LoVo (cell line): ENCODE measurements at regions not wholly inside any gene's neighbourhood (a gene's known extent, or its start where the extent isn't known, plus 50 kb on each side); places are given as distances from the start of the nearest gene placed in this dataset.
"Not testable (repeated sequence)": the region's sequence is repeated elsewhere in the genome, so short reads cannot be mapped to it uniquely, and the experiment has no call there.

Experiments
- DNase-seq: peaks from one replicate; pipeline ENCODE4 v3.0.0-alpha.2; 2016; ENCODE audit warnings: low spot score

DNA sequence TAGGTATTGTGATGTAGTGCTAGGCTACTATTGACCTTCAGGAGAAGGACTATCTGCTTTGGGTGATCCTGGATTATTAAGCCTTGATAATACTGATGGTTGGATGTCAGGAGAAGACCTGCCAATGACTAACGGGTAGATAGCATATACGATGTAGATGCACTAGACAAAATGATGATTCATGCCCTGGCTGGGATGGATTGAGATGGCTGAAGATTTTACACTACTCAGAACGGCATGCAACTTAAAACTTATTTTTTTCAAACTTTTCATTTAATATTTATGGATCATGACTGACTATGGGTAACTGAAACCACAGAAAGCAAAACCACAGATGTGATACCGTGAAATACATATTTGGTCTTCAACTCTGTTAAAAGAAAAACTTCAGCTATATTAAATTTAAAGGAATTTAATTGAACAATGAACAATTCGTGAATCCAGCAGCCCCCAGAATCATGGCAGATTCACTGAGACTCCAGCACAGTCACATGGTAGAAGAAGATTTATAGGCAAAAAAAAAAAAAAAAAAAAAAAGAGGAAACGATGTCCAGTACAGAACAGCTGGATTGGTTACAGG lies 124.6 kb upstream of the CDK13 start:
- DNase-seq = no peak

DNA sequence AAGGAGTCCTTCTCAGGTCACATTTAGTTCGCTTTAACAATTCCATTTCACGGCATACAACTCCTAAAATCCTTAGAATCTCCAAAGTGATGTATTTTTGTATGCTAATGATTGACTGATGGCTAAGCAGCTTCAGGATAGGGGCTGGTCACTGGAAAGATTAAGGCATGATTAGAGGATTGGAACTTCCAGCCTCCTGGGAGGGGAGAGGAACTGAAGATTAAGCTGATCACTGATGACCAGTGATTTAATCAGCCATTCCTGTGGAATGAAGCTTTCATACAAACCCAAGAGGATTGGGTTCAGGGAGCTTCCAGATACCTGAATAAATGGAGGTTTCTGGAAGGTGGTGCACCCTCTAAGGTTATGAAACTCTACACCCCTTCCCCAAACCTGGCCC lies 123.9 kb upstream of the CDK13 start:
- no peak for DNase-seq

DNA sequence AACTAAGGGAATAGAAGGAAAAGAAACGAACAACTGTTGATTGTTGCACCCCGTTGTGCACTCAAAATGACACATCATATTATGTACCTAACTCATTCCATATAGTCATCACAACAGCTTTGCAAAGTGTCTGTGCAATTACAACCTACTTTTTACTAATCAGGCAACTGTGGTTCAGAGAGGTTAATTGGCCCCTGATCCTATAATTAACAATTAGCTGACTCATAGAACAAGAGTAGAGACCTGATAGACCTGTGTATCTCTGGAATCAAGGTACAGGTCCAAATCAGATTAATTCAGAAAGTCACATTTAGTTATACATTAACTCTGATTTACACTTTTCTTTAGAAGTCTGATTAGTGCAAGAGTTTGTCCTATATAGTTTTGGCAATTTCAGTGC lies 122.5 kb upstream of the CDK13 start:
- DNase-seq = no peak

DNA sequence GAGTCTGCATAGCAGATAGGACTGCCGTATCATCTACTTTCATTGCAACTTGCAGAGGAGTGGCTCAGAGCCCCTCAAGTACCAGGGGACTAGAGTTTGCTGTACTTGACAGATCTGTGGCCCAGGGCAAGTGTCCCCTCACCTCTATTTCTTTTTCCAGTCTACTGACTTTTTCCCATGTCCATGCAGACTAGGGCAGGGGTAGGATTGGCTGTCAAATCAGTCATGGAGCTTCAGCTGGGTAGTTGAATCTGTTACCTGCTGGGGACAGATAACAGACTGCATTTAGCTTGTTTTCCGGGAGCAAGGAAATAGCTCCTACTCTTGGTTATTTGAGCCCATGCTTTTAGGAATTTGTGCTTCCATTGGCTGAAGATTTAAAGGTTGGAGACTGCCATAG lies 121.0 kb upstream of the CDK13 start:
- no peak for DNase-seq

DNA sequence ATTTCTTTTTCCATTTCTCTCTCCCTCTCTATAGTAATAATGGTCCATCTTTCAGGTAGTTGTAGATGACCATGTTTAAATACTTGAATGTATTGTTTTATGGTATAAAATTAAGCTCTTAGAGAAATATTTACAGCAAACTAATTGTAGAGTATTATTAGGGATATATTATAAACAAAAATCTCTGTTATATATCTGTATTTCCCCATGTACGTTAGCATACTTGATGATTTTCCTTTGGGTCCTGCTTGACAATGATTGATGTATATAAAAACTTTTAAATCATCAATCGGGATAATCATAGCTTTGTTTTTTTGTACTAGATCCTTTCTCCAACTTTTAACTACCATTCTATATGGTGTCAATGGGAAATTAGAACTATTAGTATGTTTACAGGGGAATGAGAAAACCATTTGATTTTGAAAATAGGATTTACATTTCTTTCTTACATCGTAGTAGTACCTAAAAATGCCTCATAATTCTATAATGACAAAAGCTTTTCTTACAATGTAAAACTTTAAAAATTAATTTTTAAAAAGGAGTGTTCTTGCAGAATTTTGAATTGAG lies 117.5 kb upstream of the CDK13 start:
- DNase-seq = no peak

DNA sequence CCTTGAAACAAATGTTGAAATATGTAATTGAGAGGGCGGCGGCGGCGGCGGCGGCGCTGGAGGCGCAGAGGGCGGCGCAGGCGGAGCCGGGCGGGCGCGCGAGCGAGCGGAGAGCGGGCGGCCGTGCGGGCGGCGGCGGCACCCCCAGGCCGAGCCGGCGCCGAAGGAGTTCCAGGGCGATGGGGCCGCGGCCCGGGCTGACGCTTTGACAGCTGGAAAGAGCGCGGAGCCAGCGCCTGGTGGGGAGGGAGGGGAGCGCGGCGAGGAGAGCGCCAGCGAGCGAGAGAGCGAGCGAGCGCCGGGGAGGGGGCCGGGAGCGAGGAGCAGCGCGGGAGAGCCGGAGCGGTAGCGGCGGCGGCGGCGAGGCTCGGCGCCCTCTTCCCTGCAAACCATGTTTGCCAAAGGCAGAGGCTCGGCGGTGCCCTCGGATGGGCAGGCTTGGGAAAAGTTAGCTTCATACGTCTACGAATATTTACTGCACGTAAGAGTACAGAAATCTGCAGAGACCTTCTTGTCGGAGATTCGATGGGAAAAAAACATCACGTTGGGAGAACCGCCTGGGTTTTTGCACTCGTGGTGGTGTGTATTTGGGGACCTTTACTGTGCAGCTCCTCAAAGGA lies 116.8 kb upstream of the CDK13 start:
- DNase-seq = peak; percentile 49

DNA sequence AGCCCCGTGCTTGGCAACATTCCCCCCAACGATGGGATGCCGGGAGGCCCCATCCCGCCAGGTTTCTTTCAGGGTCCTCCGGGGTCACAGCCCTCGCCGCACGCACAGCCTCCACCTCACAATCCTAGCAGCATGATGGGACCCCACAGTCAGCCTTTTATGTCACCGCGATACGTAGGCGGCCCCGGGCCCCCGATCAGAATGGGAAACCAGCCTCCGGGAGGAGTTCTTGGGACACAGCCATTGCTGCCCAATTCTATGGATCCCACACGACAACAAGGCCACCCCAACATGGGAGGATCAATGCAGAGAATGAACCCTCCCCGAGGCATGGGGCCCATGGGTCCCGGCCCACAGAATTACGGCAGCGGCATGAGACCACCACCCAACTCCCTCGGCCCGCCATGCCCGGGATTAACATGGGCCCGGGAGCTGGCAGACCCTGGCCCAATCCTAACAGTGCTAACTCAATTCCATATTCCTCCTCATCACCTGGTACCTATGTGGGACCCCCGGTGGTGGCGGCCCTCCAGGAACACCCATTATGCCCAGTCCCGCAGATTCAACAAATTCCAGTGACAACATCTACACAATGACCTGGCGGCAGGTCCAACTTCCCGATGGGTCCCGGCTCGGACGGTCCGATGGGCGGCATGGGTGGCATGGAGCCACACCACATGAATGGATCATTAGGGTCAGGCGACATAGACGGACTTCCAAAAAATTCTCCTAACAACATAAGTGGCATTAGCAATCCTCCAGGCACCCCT lies 116.0 kb upstream of the CDK13 start:
- not testable (repeated sequence) for DNase-seq

DNA sequence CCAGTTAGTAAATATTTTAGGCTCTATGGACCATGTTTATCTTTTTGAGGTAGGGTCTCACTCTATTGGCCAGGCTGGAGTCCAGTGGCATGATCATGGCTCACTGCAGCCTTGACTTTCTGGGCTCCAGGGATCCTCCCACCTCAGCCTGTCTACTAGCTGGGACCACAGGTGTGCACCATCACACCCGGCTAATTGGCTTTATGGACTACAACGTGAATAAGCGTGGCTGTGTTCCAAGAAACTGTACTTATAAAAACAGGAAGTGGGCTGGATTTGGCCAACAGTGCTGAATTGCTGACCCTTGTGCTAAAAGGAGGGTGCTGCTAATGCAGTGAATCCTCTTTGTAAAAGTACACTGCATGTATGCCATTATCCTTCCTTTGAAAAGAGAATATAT lies 111.7 kb upstream of the CDK13 start:
- DNase-seq = peak; percentile 85

DNA sequence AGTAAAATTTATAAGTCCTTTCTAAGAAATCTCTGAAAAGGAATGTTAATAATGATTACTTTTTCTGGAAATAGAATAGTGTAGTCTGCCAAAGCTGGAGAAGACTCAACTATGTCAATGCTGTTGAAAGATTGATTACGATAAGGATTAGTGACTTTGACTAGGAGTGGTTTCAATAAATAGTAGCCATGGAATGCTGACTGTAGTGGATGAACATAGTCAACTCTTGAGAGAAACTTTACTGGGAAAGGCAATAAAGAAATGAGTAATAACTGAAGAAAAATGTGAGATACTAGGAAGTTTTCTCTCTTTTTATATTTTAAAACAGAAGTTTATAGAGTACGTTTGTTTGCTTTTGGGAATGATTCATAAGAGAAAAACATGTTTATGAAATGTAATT lies 105.0 kb upstream of the CDK13 start:
- DNase-seq = peak; percentile 65

DNA sequence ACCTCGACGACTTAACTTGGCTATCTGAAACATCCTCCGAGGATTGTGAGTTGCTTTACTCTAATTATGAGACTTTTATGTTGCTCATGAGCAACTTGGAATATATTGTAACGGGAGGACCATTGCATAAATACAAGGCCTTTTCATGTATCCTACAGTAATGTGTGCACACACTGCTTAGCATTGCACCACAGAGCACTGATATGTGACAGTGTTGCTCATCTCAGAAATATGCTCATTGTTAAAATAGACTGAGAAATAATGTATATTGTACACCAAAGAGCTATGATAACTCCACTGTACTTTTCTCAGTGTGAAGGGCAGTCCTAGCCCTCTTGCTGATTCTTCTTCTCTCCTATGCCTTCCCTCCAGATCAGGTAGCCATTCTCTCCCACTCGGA lies 102.8 kb upstream of the CDK13 start:
- no peak for DNase-seq

DNA sequence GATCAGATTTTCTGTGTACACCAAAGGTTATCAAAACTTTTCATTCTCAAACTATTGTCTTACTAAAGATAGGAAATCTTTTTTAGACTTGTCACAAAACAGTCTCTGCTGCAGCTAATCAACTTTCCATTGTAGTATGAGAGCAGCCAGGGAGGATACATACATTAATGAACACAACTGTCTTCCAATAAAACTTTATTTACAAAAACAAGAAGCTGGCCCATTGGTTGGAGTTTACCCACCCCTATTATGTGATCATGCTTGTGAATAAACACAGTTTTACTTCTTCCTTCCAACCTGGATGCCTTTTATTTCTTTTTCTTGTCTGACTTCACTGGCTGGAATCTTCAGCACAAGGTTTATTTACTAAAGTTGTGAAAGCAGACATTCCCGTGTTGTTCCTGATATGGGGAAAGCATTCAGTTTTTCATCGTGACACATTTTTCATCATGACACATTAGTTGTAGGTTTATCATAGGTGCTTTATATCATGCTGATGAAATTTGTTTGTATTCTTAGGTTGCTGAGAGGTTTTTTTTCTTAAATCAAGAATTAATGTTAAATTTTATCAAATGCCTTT lies 98.5 kb upstream of the CDK13 start:
- no peak for DNase-seq

DNA sequence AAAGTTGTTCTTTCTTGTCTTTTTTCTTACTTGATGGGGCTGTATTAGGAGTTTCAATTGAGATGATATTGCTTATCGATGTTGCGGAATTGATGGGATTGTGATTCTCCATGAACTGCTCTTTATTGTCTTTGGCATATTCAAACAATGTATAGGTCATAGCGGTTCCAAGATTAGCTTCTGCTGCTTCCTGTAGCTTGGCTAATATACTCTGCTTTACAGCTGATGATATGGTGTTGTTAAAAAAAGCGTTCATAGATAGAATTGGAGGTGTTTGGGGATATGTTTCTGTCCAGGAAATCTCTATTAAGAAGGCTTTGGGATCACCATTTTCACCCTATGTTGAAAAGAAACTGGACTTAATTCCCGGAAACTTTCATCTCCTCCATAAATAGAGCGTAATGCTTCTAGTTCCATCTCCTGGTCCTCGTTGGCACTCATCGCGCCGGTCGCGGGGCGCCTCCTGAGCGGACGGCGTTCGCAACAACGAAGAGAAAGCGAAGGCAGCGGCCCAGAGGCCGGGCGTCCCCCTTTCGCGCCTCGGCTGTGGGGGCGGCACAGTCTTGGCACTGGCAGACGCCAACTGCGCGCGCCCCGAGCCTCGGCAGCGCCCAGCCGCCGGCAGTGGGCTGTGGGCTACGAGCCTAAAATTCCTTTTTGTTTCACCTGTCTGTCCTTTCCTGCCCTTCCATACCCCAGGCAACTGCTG lies 95.3 kb upstream of the CDK13 start:
- not testable (repeated sequence) for DNase-seq

DNA sequence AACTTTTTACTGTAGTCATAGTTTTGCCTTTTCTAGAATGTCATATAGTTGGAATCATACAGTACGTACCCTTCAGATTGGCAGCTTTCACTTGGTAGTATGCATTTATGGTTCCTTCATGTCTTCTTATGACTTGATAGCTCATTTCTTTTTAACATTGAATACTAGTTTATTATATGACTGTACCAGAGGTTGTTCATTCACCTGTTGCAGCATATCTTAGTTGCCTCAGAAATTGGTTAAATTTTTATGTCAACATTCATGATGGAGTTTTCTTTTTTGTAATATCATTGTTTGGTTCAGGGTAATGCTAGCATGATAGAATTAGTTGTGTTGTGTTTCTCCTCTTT lies 94.8 kb upstream of the CDK13 start:
- DNase-seq = no peak

DNA sequence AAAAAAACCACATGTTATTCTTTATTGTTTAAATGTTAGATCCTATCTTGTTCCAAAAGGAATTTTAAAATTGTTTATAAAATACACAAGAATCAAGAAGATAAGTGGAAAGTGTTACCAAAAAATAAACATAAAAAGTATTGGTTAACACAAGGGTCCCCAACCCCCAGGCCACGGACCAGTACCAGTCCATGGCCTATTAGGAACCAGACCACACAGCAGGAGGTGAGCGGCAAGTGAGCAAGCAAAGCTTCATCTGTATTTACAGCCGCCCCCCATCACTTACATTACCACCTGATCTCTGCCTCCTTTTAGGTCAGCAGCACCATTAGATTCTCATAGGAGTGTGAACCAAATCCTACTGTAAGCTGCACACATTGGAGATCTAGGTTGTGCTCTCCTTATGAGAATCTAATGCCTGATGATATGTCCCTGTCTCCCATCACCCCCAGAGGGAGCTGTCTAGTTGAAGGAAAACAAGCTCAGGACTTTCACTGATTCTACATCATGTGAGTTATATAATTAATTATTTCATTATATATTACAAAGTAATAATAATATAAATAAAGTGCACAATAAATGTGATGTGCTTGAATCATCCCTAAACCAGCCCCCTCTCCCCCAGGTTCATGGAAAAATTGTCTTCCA lies 86.3 kb upstream of the CDK13 start:
- DNase-seq = not testable (repeated sequence)

DNA sequence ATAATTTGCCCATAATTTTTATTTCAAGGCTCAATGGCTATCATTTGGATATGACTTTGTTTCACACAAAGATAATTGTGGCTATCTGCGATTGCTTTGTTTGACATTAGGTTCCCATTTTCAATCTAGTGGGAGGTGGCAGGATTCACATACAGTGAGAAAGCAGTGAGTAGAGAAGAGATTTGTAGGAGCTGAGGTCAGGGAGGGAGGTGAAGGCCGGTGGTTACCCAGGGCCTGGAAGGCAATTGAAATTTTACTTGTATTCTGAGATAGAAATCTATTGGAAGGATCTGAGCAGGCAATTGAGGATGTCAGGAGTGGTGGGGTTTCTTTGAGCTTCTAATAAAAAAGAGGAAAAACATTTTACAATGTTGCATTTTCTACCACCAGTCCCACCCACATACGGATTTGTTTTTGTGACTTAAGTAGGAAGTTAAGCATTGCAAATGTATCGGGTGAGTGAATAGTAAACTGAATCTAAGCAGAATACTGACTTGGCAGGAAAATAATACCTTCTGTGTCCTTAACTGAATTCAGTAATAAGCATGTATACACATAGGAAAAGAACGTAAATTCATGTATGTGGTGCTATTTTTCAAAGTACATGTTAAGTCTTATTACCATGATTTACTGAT lies 80.1 kb upstream of the CDK13 start:
- not testable (repeated sequence) for DNase-seq

DNA sequence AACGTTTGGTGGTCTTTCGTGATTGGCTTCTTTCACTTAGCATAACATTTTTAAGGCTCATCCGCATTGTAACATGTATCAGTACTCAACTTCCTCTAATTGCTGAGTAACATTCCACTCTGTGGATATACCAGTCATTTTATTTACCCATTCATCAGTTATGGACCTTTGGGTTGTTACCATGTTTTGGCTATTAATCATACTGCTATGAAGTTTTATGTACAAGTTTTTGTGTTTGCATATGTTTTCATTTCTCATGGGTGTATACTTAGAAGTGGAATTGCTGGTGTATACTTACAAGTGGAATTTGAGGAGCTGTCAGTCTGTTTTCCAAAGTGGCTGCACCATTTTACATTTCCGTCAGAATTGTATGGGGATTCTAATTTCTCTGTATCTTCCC lies 78.4 kb upstream of the CDK13 start:
- DNase-seq = not testable (repeated sequence)

DNA sequence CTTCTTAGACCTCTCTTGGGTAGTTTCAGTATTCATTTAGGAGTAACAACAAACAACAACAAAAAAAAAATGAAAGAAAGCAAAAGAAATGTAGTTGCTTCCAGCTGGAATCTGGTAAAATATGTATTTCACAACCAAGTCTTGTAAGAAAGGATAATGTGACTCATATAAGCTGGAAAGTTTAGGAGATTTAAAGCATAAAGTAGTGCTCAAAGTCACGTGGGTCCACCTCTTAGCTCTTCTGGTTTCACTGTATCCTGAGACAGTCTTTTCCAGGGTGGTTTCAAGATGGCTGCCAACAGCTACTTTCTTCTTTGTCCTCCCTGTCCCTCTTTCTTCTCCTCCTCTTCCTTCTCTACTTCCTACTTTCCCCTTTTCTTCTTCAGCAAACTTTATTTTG lies 69.5 kb upstream of the CDK13 start:
- no peak for DNase-seq

DNA sequence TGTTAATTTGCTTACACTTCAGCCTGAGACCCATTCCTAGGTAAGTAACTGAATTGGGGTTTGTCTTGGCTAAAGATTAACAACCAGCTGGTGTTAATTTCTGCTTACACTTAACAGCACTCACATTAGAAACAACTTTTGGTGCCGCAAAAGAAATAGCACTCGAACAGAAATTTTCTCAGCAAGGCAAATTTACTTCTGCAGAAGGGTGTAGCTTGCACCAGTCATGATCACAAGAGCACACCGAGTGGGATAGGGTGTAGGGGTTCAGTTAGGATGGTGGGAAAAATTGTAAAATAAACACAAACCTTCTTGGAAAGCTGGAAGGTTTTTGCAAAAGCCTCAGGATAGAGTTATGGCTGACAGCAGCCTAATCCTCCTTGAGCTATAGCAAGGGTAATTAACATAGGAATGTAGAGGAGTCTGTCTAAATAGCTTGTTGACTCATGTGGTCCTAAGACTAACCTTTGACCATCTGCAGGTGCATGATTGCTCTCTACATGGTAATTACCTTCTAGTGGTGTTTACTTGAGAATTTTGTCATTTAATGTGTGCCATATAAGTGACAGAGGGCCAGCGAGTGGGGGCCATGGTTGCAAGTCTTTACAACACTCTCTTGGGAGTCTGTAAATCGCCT lies 67.8 kb upstream of the CDK13 start:
- DNase-seq = peak; percentile 45

DNA sequence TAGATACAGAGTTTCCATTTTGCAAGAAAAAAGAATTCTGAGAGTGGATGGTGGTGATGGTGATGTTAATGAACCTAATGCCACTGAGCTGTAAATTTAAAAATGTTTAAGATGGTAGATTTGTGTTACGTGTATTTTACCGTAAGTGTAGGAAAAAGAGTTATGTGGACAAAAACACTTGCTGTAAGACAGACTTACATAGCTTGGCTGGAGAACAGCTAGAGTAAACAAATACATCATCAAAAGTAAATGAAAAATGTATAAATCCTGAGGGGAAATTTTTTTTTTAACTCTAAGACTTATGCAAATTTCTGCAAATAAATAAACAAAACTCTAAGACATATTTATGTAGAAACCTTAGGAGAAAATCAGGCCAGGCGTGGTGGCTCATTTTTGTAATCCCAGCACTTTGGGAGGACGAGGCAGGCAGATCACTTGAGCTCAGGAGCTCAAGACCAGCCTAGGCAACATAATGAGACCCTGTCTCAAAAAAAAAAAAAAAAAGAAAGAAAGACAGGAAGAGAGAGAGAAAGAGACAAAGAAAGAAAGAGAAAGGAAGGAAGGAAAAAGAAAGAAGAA lies 66.2 kb upstream of the CDK13 start:
- no peak for DNase-seq

DNA sequence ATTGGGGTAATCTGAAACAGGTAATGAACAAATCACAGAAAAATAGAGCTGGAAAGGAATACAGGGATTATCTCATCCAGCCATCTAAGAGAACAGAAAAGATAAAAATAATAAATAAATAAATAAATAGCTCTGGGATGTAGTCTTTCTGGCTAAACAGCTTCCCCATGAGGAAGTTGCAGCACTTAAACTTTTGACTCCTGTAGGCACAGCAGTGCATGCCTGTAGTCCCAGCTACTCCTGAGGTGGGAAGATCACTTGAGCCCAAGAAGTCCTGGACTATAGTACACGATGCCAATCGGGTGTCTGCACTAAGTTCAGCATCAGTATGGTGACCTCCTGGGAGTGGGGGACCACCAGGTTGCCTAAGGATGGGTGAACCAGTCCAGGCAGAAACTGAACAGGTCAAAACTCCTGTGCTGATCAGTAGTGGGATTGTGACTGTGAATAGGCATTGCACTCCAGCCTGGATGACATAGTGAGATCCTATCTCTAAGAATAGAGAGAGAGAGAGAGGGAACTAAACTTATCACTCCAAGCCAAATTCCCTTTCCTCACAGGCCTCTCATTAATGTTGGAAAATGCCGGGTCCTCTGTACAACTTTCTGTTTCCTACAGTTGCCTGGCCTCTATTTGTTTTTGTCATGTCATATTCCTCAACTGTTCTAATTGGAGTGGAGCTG lies 61.7 kb upstream of the CDK13 start:
- no peak for DNase-seq
